Panc1 (cell line): ENCODE measurements at regions not wholly inside any gene's neighbourhood (a gene's known extent, or its start where the extent isn't known, plus 50 kb on each side); places are given as distances from the start of the nearest gene placed in this dataset.

Source experiments
- ATAC-seq: fragments of 200-7000 bp; cut with Tn5 transposase; 2 replicates; pipeline ENCODE4 v1.9.1; 2020; ENCODE audit warnings: mild to moderate bottlenecking, moderate library complexity
- BruUV-seq: library from RNA; stranded (reverse); fragments of 400-500 nt; replicated peaks from 2 replicates; lab custom pipeline; 2021; lab: Mats Ljungman, UMichigan
- CTCF ChIA-PET: fragments of 300-600 bp; sonication (Branson Sonifier 250); formaldehyde crosslinking; loops from one replicate; lab custom pipeline; 2022; ENCODE audit warnings: antibody characterized with exemption; lab: Charles Lee
- POLR2A ChIA-PET: fragments of 300-600 bp; sonication (Branson Sonifier 250); formaldehyde crosslinking; loops from one replicate; lab custom pipeline; 2022; ENCODE audit warnings: antibody characterized with exemption; lab: Charles Lee
- DNase-seq: peaks from one replicate; pipeline ENCODE4 v3.0.0-alpha.2; 2010; ENCODE audit warnings: low read depth, low spot score
- H3K27ac ChIP-seq: 2 replicates; pipeline ENCODE4 v1.5.1; 2011; ENCODE audit warnings: mild to moderate bottlenecking, low read length, inconsistent platforms
- H3K27me3 ChIP-seq: fragments of 200-500 bp; sonication (Bioruptor generic); 2 replicates; pipeline ENCODE4 v1.6.0; 2014; ENCODE audit warnings: low read length, inconsistent platforms; ENCODE audit not compliant: control insufficient read depth, insufficient read depth
- H3K36me3 ChIP-seq: fragments of 200-500 bp; sonication (Bioruptor generic); 2 replicates; pipeline ENCODE4 v1.5.1; 2014; ENCODE audit warnings: inconsistent platforms, mild to moderate bottlenecking, low read length, moderate library complexity; ENCODE audit not compliant: control insufficient read depth, insufficient read depth
- H3K4me1 ChIP-seq: 2 replicates; pipeline ENCODE4 v1.5.1; 2011; ENCODE audit warnings: inconsistent platforms, mild to moderate bottlenecking, low read length, moderate library complexity; ENCODE audit not compliant: control insufficient read depth, insufficient read depth
- H3K4me3 ChIP-seq, 2 experiments: 2 replicates each; pipeline ENCODE4 v1.5.1; 2011 to 2012; ENCODE audit warnings: low read depth in 2 of 2, low read length in 2 of 2, mild to moderate bottlenecking in 2 of 2, inconsistent platforms in 1 of 2, moderate library complexity in 1 of 2
- H3K9me3 ChIP-seq: fragments of 200-500 bp; sonication (Bioruptor generic); 2 replicates; pipeline ENCODE4 v1.5.1; 2014; ENCODE audit warnings: low read depth, mild to moderate bottlenecking, inconsistent platforms, low read length, moderate library complexity; ENCODE audit not compliant: control insufficient read depth, insufficient read depth
- POLR2AphosphoS5 ChIP-seq: IDR thresholded peaks from 2 replicates; pipeline ENCODE4 v1.6.1; 2012; ENCODE audit warnings: mild to moderate bottlenecking, low read depth, low read length, moderate library complexity
- SIN3A ChIP-seq: IDR thresholded peaks from 2 replicates; pipeline ENCODE4 v1.6.1; 2012; ENCODE audit warnings: low read depth, mild to moderate bottlenecking, low read length, moderate library complexity, borderline replicate concordance; ENCODE audit not compliant: insufficient read depth
- TCF7L2 ChIP-seq: IDR thresholded peaks from 2 replicates; pipeline ENCODE4 v1.6.1; 2011; ENCODE audit warnings: mild to moderate bottlenecking, low read depth, low read length, inconsistent platforms
- in situ Hi-C: cut with HindIII; loops from 2 replicates; pipeline ENCODE4 v1.10.0; 2016; ENCODE audit warnings: low sequenced_read_pairs, low pct_unique_long_range_greater_than_20kb
- intact Hi-C: fragments of 100-400 bp; cut with micrococcal nuclease; formaldehyde crosslinking; loops from one replicate; pipeline ENCODE4 v1.10.0; 2022; ENCODE audit not compliant: unreplicated experiment
- TF ChIP-seq, protein P1 (sequence below): fragments of 450-650 bp; IDR thresholded peaks from 2 replicates; pipeline ENCODE4 v1.5.1; 2017; ENCODE audit warnings: mild to moderate bottlenecking
- TF ChIP-seq, protein P2 (sequence below), 2 experiments: IDR thresholded peaks; 2 replicates each; pipeline ENCODE4 v1.6.1; 2011 to 2012; ENCODE audit warnings: low read depth in 2 of 2, control low read depth in 1 of 2, low read length in 1 of 2, mild to moderate bottlenecking in 1 of 2, moderate library complexity in 1 of 2; ENCODE audit not compliant: insufficient read depth in 1 of 2

DNA sequence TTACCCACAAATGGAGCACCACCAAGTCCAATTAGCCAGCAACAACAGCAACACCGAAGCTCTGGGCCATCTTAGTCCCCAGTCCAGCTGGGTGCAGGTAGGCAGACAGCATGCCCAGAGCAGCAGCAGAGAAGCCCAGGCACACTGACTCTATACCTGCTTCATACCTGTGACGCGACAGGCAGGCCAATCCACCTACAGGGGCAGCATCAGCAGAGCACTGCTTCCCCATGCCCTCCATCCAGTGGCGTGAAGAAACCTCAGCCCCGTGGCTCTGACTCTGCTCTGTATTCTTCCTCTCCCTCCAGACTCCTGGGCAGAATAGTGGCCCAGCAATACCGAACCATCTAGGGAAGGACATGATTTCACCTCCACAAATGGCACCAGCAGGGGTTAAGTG lies 191.7 kb downstream of the AKR1D1 start:
- in situ Hi-C loops = no loop called here
- no peak for TF ChIP-seq SIN3A
- TF ChIP-seq, protein P1, sequence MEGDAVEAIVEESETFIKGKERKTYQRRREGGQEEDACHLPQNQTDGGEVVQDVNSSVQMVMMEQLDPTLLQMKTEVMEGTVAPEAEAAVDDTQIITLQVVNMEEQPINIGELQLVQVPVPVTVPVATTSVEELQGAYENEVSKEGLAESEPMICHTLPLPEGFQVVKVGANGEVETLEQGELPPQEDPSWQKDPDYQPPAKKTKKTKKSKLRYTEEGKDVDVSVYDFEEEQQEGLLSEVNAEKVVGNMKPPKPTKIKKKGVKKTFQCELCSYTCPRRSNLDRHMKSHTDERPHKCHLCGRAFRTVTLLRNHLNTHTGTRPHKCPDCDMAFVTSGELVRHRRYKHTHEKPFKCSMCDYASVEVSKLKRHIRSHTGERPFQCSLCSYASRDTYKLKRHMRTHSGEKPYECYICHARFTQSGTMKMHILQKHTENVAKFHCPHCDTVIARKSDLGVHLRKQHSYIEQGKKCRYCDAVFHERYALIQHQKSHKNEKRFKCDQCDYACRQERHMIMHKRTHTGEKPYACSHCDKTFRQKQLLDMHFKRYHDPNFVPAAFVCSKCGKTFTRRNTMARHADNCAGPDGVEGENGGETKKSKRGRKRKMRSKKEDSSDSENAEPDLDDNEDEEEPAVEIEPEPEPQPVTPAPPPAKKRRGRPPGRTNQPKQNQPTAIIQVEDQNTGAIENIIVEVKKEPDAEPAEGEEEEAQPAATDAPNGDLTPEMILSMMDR = no peak
- TF ChIP-seq, protein P2, sequence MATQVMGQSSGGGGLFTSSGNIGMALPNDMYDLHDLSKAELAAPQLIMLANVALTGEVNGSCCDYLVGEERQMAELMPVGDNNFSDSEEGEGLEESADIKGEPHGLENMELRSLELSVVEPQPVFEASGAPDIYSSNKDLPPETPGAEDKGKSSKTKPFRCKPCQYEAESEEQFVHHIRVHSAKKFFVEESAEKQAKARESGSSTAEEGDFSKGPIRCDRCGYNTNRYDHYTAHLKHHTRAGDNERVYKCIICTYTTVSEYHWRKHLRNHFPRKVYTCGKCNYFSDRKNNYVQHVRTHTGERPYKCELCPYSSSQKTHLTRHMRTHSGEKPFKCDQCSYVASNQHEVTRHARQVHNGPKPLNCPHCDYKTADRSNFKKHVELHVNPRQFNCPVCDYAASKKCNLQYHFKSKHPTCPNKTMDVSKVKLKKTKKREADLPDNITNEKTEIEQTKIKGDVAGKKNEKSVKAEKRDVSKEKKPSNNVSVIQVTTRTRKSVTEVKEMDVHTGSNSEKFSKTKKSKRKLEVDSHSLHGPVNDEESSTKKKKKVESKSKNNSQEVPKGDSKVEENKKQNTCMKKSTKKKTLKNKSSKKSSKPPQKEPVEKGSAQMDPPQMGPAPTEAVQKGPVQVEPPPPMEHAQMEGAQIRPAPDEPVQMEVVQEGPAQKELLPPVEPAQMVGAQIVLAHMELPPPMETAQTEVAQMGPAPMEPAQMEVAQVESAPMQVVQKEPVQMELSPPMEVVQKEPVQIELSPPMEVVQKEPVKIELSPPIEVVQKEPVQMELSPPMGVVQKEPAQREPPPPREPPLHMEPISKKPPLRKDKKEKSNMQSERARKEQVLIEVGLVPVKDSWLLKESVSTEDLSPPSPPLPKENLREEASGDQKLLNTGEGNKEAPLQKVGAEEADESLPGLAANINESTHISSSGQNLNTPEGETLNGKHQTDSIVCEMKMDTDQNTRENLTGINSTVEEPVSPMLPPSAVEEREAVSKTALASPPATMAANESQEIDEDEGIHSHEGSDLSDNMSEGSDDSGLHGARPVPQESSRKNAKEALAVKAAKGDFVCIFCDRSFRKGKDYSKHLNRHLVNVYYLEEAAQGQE (IDR thresholded peaks at IDR 0.05; ENCODE audit: insufficient read depth in 1 of 2, low read depth in 2 of 2, low read length in 1 of 2) = no peak
- TF ChIP-seq TCF7L2 = no peak
- no peak for TF ChIP-seq POLR2AphosphoS5
- intact Hi-C loops = no loop called here
- Histone ChIP-seq H3K9me3 (no peaks in the 10 kb centered on the region), H3K36me3 (no peaks in the 10 kb centered on the region), H3K4me3 (no peak overlapping the region), H3K4me1 (no peaks in the 10 kb centered on the region), H3K27ac (no peak overlapping the region), H3K27me3 (no peaks in the 10 kb centered on the region)
- ATAC-seq = no peak
- POLR2A ChIA-PET = no interaction called here
- no TSS peak for BruUV-seq
- no peak for DNase-seq
- CTCF ChIA-PET = no interaction called here

DNA sequence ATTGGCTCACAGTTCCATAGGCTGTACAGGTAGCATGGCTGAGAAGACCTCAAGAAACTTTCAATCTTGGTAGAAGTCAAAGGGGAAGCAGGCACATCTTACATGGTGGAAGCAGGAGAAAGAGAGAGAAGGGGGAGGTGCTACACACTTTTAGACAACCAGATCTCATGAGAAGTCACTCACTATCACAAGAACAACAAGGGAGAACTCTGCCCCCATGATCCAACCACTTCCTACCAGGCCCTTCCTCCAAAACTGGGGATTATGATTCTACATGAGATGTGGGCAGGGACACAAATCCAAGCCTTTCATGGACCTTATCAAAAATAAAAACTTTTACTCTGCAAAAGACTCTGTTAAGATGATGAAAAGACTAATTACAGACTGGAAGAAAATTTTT lies 183.2 kb upstream of the TRIM24 start:
- in situ Hi-C loops = no loop called here
- ChIA-PET CTCF (no interaction called here), POLR2A (no interaction called here)
- H3K27ac ChIP-seq = no peak overlapping the region
- no peaks in the 10 kb centered on the region for H3K27me3 ChIP-seq
- H3K4me1 ChIP-seq = no peaks in the 10 kb centered on the region
- BruUV-seq = no TSS peak
- DNase-seq = no peak
- TF ChIP-seq SIN3A (no peak), POLR2AphosphoS5 (no peak), TCF7L2 (no peak)
- TF ChIP-seq, protein P2 (IDR thresholded peaks at IDR 0.05; ENCODE audit: insufficient read depth in 1 of 2, low read depth in 2 of 2, low read length in 1 of 2) = no peak
- TF ChIP-seq, protein P1 = no peak
- intact Hi-C loops = no loop called here
- no peak for ATAC-seq
- H3K9me3 ChIP-seq = no peaks in the 10 kb centered on the region
- H3K36me3 ChIP-seq = no peaks in the 10 kb centered on the region
- no peak overlapping the region for H3K4me3 ChIP-seq
